Stimulated activated naive B cell treated with anti-CD40 and anti-IgM and Interleukin-4, amounts not matched to agents 10 μg/mL and 1 μg/mL and 100 μg/mL, for 72 hours (primary cell): ENCODE measurements at regions not wholly inside any gene's neighbourhood (a gene's known extent, or its start where the extent isn't known, plus 50 kb on each side); places are given as distances from the start of the nearest gene placed in this dataset.
"Not testable (repeated sequence)": the region's sequence is repeated elsewhere in the genome, so short reads cannot be mapped to it uniquely, and the experiment has no call there.

Experiments used
- ATAC-seq, 2 donors: fragments of 150-1000 bp; cut with Tn5 transposase; replicated peaks; 2 replicates each; pipeline ENCODE4 v1.10.0; 2021; ENCODE audit warnings: moderate library complexity in 1 of 2
- DNase-seq: peaks from one replicate; pipeline ENCODE4 v3.0.0; 2021
- H3K27ac Mint-ChIP-seq: one replicate; pipeline ENCODE4 v1.8.0; 2022; ENCODE audit warnings: mild to moderate bottlenecking, mixed read lengths
- H3K27me3 Mint-ChIP-seq, 2 donors: one replicate each; pipeline ENCODE4 v1.8.0; 2022; ENCODE audit warnings: mixed read lengths in 2 of 2
- H3K36me3 Mint-ChIP-seq, 2 donors: one replicate each; pipeline ENCODE4 v1.8.0; 2022; ENCODE audit warnings: mixed read lengths in 2 of 2, mild to moderate bottlenecking in 1 of 2
- H3K4me1 Mint-ChIP-seq, 2 donors: one replicate each; pipeline ENCODE4 v1.8.0; 2022; ENCODE audit warnings: mixed read lengths in 2 of 2, mild to moderate bottlenecking in 1 of 2
- H3K4me3 Mint-ChIP-seq, 2 donors: one replicate each; pipeline ENCODE4 v1.8.0; 2022; ENCODE audit warnings: mild to moderate bottlenecking in 2 of 2, mixed read lengths in 2 of 2, moderate library complexity in 1 of 2
- H3K9me3 Mint-ChIP-seq, 2 donors: one replicate each; pipeline ENCODE4 v1.8.0; 2022; ENCODE audit warnings: mixed read lengths in 2 of 2, mild to moderate bottlenecking in 1 of 2

- Mint-ChIP-seq H3K9me3 (no peaks in the 10 kb centered on the region), H3K27ac (no peak overlapping the region), H3K27me3 (no peaks in the 10 kb centered on the region), H3K4me3 (no peak overlapping the region), H3K4me1 (peaks cover 7 to 11% of the 10 kb centered on the region in 2 donors), H3K36me3 (no peaks in the 10 kb centered on the region)
- DNase-seq: no peak
- no peak for ATAC-seq
These were observed 77.5 kb upstream of the EEA1 start for GRCh38 chr12:93006471-93007208.

GRCh38 chr12:93007544-93007943, 78.4 kb upstream of the EEA1 start:
- H3K4me3 Mint-ChIP-seq: no peak overlapping the region
- ATAC-seq: no peak
- H3K9me3 Mint-ChIP-seq: no peaks in the 10 kb centered on the region
- H3K4me1 Mint-ChIP-seq: peaks cover 7 to 11% of the 10 kb centered on the region in 2 donors
- no peak for DNase-seq
- no peaks in the 10 kb centered on the region for H3K36me3 Mint-ChIP-seq
- H3K27me3 Mint-ChIP-seq: no peaks in the 10 kb centered on the region
- no peak overlapping the region for H3K27ac Mint-ChIP-seq

- H3K4me1 Mint-ChIP-seq: peaks cover 7 to 11% of the 10 kb centered on the region in 2 donors
- H3K27ac Mint-ChIP-seq: no peak overlapping the region
- H3K4me3 Mint-ChIP-seq: no peak overlapping the region
- DNase-seq (no peak), ATAC-seq (peak in 1 of 2 donors; percentile 54)
- H3K36me3 Mint-ChIP-seq: no peaks in the 10 kb centered on the region
- no peaks in the 10 kb centered on the region for H3K27me3 Mint-ChIP-seq
- H3K9me3 Mint-ChIP-seq: no peaks in the 10 kb centered on the region
These were observed 79.1 kb upstream of the EEA1 start for GRCh38 chr12:93008044-93008778.

GRCh38 chr12:93008880-93009279, 79.8 kb upstream of the EEA1 start:
- not testable (repeated sequence) for DNase-seq, H3K9me3 Mint-ChIP-seq, H3K36me3 Mint-ChIP-seq, ATAC-seq, H3K27me3 Mint-ChIP-seq, H3K27ac Mint-ChIP-seq, H3K4me3 Mint-ChIP-seq
- peaks cover 7 to 14% of the 10 kb centered on the region in 2 donors for H3K4me1 Mint-ChIP-seq

GRCh38 chr12:93009533-93009932, 80.4 kb upstream of the EEA1 start:
- peaks cover 0 to 5% of the 10 kb centered on the region in 2 donors for H3K36me3 Mint-ChIP-seq

GRCh38 chr12:93010461-93010860, 81.4 kb upstream of the EEA1 start:
- Mint-ChIP-seq H3K27me3 (peaks cover 0 to 4% of the 10 kb centered on the region in 2 donors), H3K27ac (no peak overlapping the region), H3K36me3 (peaks cover 0 to 6% of the 10 kb centered on the region in 2 donors), H3K4me3 (no peak overlapping the region), H3K9me3 (no peaks in the 10 kb centered on the region), H3K4me1 (peaks cover 13 to 20% of the 10 kb centered on the region in 2 donors)
- ATAC-seq (no peak), DNase-seq (no peak)

More at GRCh38 chr12:93009533-93009932, 80.4 kb upstream of the EEA1 start:
- peaks cover 0 to 4% of the 10 kb centered on the region in 2 donors for H3K27me3 Mint-ChIP-seq
- no peak overlapping the region for H3K4me3 Mint-ChIP-seq
- no peaks in the 10 kb centered on the region for H3K9me3 Mint-ChIP-seq
- ATAC-seq (no peak), DNase-seq (no peak)
- H3K4me1 Mint-ChIP-seq: peaks cover 13 to 19% of the 10 kb centered on the region in 2 donors
- H3K27ac Mint-ChIP-seq: no peak overlapping the region

GRCh38 chr12:93011100-93011499, 82.0 kb upstream of the EEA1 start:
- peaks cover 0 to 4% of the 10 kb centered on the region in 2 donors for H3K27me3 Mint-ChIP-seq
- DNase-seq (no peak), ATAC-seq (no peak)
- no peak overlapping the region for H3K27ac Mint-ChIP-seq
- H3K36me3 Mint-ChIP-seq: peaks cover 0 to 6% of the 10 kb centered on the region in 2 donors
- no peak overlapping the region for H3K4me3 Mint-ChIP-seq
- H3K4me1 Mint-ChIP-seq: peaks cover 13 to 18% of the 10 kb centered on the region in 2 donors
- no peaks in the 10 kb centered on the region for H3K9me3 Mint-ChIP-seq

GRCh38 chr12:93015871-93016751, 87.0 kb upstream of the EEA1 start:
- peaks cover 6 to 12% of the 10 kb centered on the region in 2 donors for H3K4me1 Mint-ChIP-seq
- peaks cover 0 to 4% of the 10 kb centered on the region in 2 donors for H3K27me3 Mint-ChIP-seq
- no peak overlapping the region for H3K4me3 Mint-ChIP-seq
- DNase-seq: no peak
- no peak overlapping the region for H3K27ac Mint-ChIP-seq
- H3K36me3 Mint-ChIP-seq: peaks cover 0 to 6% of the 10 kb centered on the region in 2 donors
- H3K9me3 Mint-ChIP-seq: no peaks in the 10 kb centered on the region
- no peak for ATAC-seq

- Mint-ChIP-seq H3K4me1 (peaks cover 6 to 12% of the 10 kb centered on the region in 2 donors), H3K27ac (no peak overlapping the region), H3K9me3 (no peaks in the 10 kb centered on the region), H3K27me3 (peaks cover 0 to 4% of the 10 kb centered on the region in 2 donors), H3K36me3 (peaks cover 0 to 6% of the 10 kb centered on the region in 2 donors), H3K4me3 (no peak overlapping the region)
- DNase-seq (no peak), ATAC-seq (no peak)
These were observed 87.8 kb upstream of the EEA1 start for GRCh38 chr12:93016752-93017350.

GRCh38 chr12:93018610-93019009, 89.5 kb upstream of the EEA1 start:
- H3K36me3 Mint-ChIP-seq: peaks cover 0 to 6% of the 10 kb centered on the region in 2 donors
- H3K9me3 Mint-ChIP-seq: no peaks in the 10 kb centered on the region
- no peak overlapping the region for H3K27ac Mint-ChIP-seq
- H3K4me1 Mint-ChIP-seq: peaks cover 6 to 8% of the 10 kb centered on the region in 2 donors
- DNase-seq (no peak), ATAC-seq (no peak)
- peaks cover 0 to 4% of the 10 kb centered on the region in 2 donors for H3K27me3 Mint-ChIP-seq
- H3K4me3 Mint-ChIP-seq: no peak overlapping the region

- Mint-ChIP-seq H3K27ac (no peak overlapping the region), H3K4me3 (no peak overlapping the region), H3K36me3 (peaks cover 0 to 3% of the 10 kb centered on the region in 2 donors), H3K27me3 (peaks cover 0 to under 1% of the 10 kb centered on the region in 2 donors), H3K9me3 (no peaks in the 10 kb centered on the region), H3K4me1 (peaks cover 2 to 5% of the 10 kb centered on the region in 2 donors)
- DNase-seq: no peak
- no peak for ATAC-seq
These were observed 90.3 kb upstream of the EEA1 start for GRCh38 chr12:93019212-93019927.

- DNase-seq: no peak
- H3K36me3 Mint-ChIP-seq: no peaks in the 10 kb centered on the region
- H3K27ac Mint-ChIP-seq: no peak overlapping the region
- H3K4me1 Mint-ChIP-seq: peaks cover 0 to 2% of the 10 kb centered on the region in 2 donors
- no peak overlapping the region for H3K4me3 Mint-ChIP-seq
- no peaks in the 10 kb centered on the region for H3K27me3 Mint-ChIP-seq
- ATAC-seq: no peak
- no peaks in the 10 kb centered on the region for H3K9me3 Mint-ChIP-seq
These were observed 91.0 kb upstream of the EEA1 start for GRCh38 chr12:93019975-93020630.
